HEK293 (cell line): ENCODE measurements at regions not wholly inside any gene's neighbourhood (a gene's known extent, or its start where the extent isn't known, plus 50 kb on each side); places are given as distances from the start of the nearest gene placed in this dataset.
A peak's percentile ranks its signal among the peaks of the same experiment; 100 is the strongest.

ENCODE experiments used
- CTCF ChIA-PET: fragments of 350-600 bp; formaldehyde crosslinking; extraction: SDS; loops from one replicate; lab custom pipeline; 2021; ENCODE audit warnings: antibody characterized with exemption; lab: Yijun Ruan, JAX
- POLR2A ChIA-PET: fragments of 300-600 bp; formaldehyde crosslinking; extraction: SDS; loops from one replicate; lab custom pipeline; 2020; ENCODE audit warnings: antibody characterized with exemption, inconsistent platforms; lab: Yijun Ruan, JAX
- H3K27ac ChIP-seq: fragments of 200-500 bp; sonication (Bioruptor generic); 2 replicates; pipeline ENCODE4 v1.5.1; 2014; ENCODE audit warnings: low read depth, low read length, control low read depth, inconsistent platforms; ENCODE audit errors: extremely low read depth
- H3K36me3 ChIP-seq, 2 experiments: fragments of 200-500 bp in 1 of 2; sonication (Bioruptor generic) in 1 of 2; 1 replicate in 1 of 2; 2 replicates in 1 of 2; pipeline ENCODE4 v1.5.1; 2014 to 2017; ENCODE audit warnings: inconsistent platforms in 2 of 2, low read length in 2 of 2; ENCODE audit not compliant: control insufficient read depth in 2 of 2, insufficient read depth in 1 of 2
- H3K4me1 ChIP-seq: fragments of 200-500 bp; sonication (Bioruptor generic); 2 replicates; pipeline ENCODE4 v1.5.1; 2014; ENCODE audit warnings: mild to moderate bottlenecking, low read length, inconsistent platforms; ENCODE audit not compliant: control insufficient read depth, insufficient read depth
- H3K4me3 ChIP-seq: 2 replicates; pipeline ENCODE4 v1.5.1; 2011; ENCODE audit warnings: low read depth, mild to moderate bottlenecking, control low read depth, low read length, moderate library complexity
- H3K9me3 ChIP-seq: fragments of 200-500 bp; sonication (Bioruptor generic); 2 replicates; pipeline ENCODE4 v1.5.1; 2014; ENCODE audit warnings: low read depth, low read length, inconsistent platforms; ENCODE audit not compliant: control insufficient read depth, insufficient read depth
- BCL11B ChIP-seq: fragments of 450-650 bp; formaldehyde crosslinking; IDR thresholded peaks from 2 replicates; pipeline ENCODE4 v1.5.1; 2016; ENCODE audit warnings: low read depth, missing biosample characterization, missing genetic modification characterization
- IKZF3 ChIP-seq: fragments of 450-650 bp; IDR thresholded peaks from 2 replicates; pipeline ENCODE4 v1.5.0; 2018; ENCODE audit warnings: missing biosample characterization, mild to moderate bottlenecking, missing genetic modification characterization, moderate library complexity
- SP2 ChIP-seq: fragments of 450-650 bp; formaldehyde crosslinking; IDR thresholded peaks from 2 replicates; pipeline ENCODE4 v1.5.1; 2016; ENCODE audit warnings: missing biosample characterization, missing genetic modification characterization
- ZBTB17 ChIP-seq: fragments of 450-650 bp; formaldehyde crosslinking; IDR thresholded peaks from 2 replicates; pipeline ENCODE4 v1.5.1; 2016; ENCODE audit warnings: missing biosample characterization, missing genetic modification characterization
- ZBTB48 ChIP-seq: fragments of 450-650 bp; formaldehyde crosslinking; IDR thresholded peaks from 2 replicates; pipeline ENCODE4 v1.5.1; 2016; ENCODE audit warnings: missing biosample characterization, missing genetic modification characterization
- ZBTB8A ChIP-seq: fragments of 450-650 bp; formaldehyde crosslinking; IDR thresholded peaks from 2 replicates; pipeline ENCODE4 v1.5.1; 2016; ENCODE audit warnings: missing biosample characterization, missing genetic modification characterization
- ZFP3 ChIP-seq: fragments of 450-650 bp; formaldehyde crosslinking; IDR thresholded peaks from 2 replicates; pipeline ENCODE4 v1.5.1; 2016; ENCODE audit warnings: low read depth, missing biosample characterization, missing genetic modification characterization
- ZFP41 ChIP-seq: fragments of 450-650 bp; formaldehyde crosslinking; IDR thresholded peaks from 2 replicates; pipeline ENCODE4 v1.5.1; 2016; ENCODE audit warnings: missing biosample characterization, missing genetic modification characterization, borderline replicate concordance
- ZNF248 ChIP-seq: fragments of 450-650 bp; formaldehyde crosslinking; IDR thresholded peaks from 2 replicates; pipeline ENCODE4 v1.5.1; 2017; ENCODE audit warnings: missing biosample characterization, missing genetic modification characterization
- ZNF302 ChIP-seq: fragments of 450-650 bp; formaldehyde crosslinking; IDR thresholded peaks from 2 replicates; pipeline ENCODE4 v1.5.1; 2016; ENCODE audit warnings: missing biosample characterization, missing genetic modification characterization, low read depth
- ZNF335 ChIP-seq: fragments of 450-650 bp; formaldehyde crosslinking; conservative IDR thresholded peaks from 2 replicates; pipeline ENCODE4 v1.5.1; 2016; ENCODE audit warnings: missing biosample characterization, missing genetic modification characterization
- ZNF366 ChIP-seq: fragments of 450-650 bp; formaldehyde crosslinking; conservative IDR thresholded peaks from 2 replicates; pipeline ENCODE4 v1.5.1; 2016; ENCODE audit warnings: missing biosample characterization, missing genetic modification characterization
- ZNF394 ChIP-seq: fragments of 450-650 bp; formaldehyde crosslinking; IDR thresholded peaks from 2 replicates; pipeline ENCODE4 v1.5.1; 2016; ENCODE audit warnings: missing biosample characterization, missing genetic modification characterization, mild to moderate bottlenecking, moderate library complexity, borderline replicate concordance
- ZNF48 ChIP-seq: fragments of 450-650 bp; formaldehyde crosslinking; IDR thresholded peaks from 2 replicates; pipeline ENCODE4 v1.5.1; 2016; ENCODE audit warnings: missing biosample characterization, missing genetic modification characterization
- ZNF510 ChIP-seq: fragments of 450-650 bp; formaldehyde crosslinking; IDR thresholded peaks from 2 replicates; pipeline ENCODE4 v1.5.1; 2018; ENCODE audit warnings: mild to moderate bottlenecking, missing genetic modification characterization, missing biosample characterization; ENCODE audit not compliant: insufficient replicate concordance
- ZNF549 ChIP-seq: fragments of 450-650 bp; IDR thresholded peaks from 2 replicates; pipeline ENCODE4 v1.5.1; 2018; ENCODE audit warnings: missing biosample characterization, missing genetic modification characterization, mild to moderate bottlenecking, inconsistent platforms, moderate library complexity
- ZNF560 ChIP-seq: fragments of 450-650 bp; formaldehyde crosslinking; IDR thresholded peaks from 2 replicates; pipeline ENCODE4 v1.5.1; 2017; ENCODE audit warnings: missing biosample characterization, missing genetic modification characterization, borderline replicate concordance
- ZNF664 ChIP-seq: fragments of 450-650 bp; formaldehyde crosslinking; IDR thresholded peaks from 2 replicates; pipeline ENCODE4 v1.5.1; 2016; ENCODE audit warnings: missing biosample characterization, missing genetic modification characterization
- ZNF747 ChIP-seq: fragments of 450-650 bp; formaldehyde crosslinking; IDR thresholded peaks from 2 replicates; pipeline ENCODE4 v1.5.1; 2016; ENCODE audit warnings: missing biosample characterization, missing genetic modification characterization
- ZNF785 ChIP-seq: fragments of 450-650 bp; formaldehyde crosslinking; IDR thresholded peaks from 2 replicates; pipeline ENCODE4 v1.5.1; 2016; ENCODE audit warnings: missing biosample characterization, missing genetic modification characterization
- ZSCAN16 ChIP-seq: fragments of 450-650 bp; formaldehyde crosslinking; IDR thresholded peaks from 2 replicates; pipeline ENCODE4 v1.5.1; 2016; ENCODE audit warnings: missing biosample characterization, missing genetic modification characterization
- TF ChIP-seq, protein P1 (sequence below): fragments of 450-650 bp; formaldehyde crosslinking; IDR thresholded peaks from 2 replicates; pipeline ENCODE4 v1.5.1; 2016; ENCODE audit warnings: missing biosample characterization, missing genetic modification characterization, low read depth
- TF ChIP-seq, protein P2 (sequence below): fragments of 450-650 bp; IDR thresholded peaks from 2 replicates; pipeline ENCODE4 v1.5.1; 2018; ENCODE audit warnings: missing biosample characterization, missing genetic modification characterization
- TF ChIP-seq, protein P3 (sequence below): fragments of 450-650 bp; formaldehyde crosslinking; IDR thresholded peaks from 2 replicates; pipeline ENCODE4 v1.5.1; 2016; ENCODE audit warnings: missing biosample characterization, missing genetic modification characterization
- TF ChIP-seq, protein P4 (sequence below): fragments of 450-650 bp; formaldehyde crosslinking; IDR thresholded peaks from 2 replicates; pipeline ENCODE4 v1.5.1; 2016; ENCODE audit warnings: missing biosample characterization, missing genetic modification characterization

DNA sequence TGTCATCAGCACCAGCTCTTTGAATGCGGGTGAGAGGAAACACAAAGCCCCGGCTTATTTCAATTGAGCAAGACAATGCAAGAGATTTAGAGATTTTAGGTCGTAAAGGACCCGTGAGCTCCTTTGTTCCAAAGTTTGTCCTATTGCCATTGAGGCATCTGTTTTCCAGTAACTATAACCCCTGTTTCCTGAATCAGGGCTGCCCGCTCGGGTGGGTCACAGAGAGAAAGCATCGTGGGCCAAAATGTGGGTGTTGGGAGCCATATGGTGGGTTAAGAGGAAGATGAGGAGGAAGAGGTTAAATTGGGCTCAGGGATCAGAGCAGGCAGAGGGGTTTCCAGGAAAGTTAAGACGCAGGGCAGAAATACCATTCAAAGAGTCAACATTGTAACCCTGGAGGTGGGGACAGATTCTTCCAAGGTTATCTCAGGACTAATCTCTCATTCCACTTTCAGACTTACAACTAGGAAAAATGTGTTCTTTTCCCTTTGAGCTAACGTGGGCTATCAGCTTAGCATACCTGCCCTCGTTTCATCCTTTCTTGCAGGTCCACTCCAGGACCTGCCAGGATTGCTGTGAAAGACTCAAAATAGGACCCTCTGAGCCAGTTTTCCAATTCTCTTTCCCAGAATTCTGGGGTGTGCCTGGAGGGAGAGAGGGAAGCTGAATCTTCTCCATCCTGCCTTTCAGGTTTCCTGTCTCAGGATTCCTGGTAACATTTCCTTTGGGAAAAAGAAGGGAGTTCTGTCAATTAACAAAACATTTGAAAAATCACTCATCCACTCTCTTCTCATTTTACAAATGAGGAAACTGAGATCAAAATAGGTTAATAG, 95.5 kb upstream of the TAF11L2 start:
- Histone ChIP-seq H3K4me3 (no peak overlapping the region), H3K27ac (peak overlapping the region; percentile 79)
- POLR2A ChIA-PET, result interaction anchor here (0.7 to 1.6 kb wide), 4 partner anchors 9 to 186 kb away, joined by 3 to 4 read pairs (median 3); no protein-coding TSS in a partner anchor

More for the DNA sequence above, 95.5 kb upstream of the TAF11L2 start:
- CTCF ChIA-PET, result interaction anchor here (0.8 to 1.6 kb wide), 2 partner anchors 8 to 186 kb away, joined by 3 read pairs; no protein-coding TSS in a partner anchor
- Histone ChIP-seq H3K4me1 (peaks cover 37% of the 10 kb centered on the region), H3K36me3 (no peaks in the 10 kb centered on the region), H3K9me3 (no peaks in the 10 kb centered on the region)
- no peak for TF ChIP-seq ZFP3
- no peak for TF ChIP-seq ZSCAN16
- TF ChIP-seq IKZF3 (tag by site-specific recombination), result peak; percentile 67; the same call in 1 of the 2 replicates
- TF ChIP-seq, protein P1, sequence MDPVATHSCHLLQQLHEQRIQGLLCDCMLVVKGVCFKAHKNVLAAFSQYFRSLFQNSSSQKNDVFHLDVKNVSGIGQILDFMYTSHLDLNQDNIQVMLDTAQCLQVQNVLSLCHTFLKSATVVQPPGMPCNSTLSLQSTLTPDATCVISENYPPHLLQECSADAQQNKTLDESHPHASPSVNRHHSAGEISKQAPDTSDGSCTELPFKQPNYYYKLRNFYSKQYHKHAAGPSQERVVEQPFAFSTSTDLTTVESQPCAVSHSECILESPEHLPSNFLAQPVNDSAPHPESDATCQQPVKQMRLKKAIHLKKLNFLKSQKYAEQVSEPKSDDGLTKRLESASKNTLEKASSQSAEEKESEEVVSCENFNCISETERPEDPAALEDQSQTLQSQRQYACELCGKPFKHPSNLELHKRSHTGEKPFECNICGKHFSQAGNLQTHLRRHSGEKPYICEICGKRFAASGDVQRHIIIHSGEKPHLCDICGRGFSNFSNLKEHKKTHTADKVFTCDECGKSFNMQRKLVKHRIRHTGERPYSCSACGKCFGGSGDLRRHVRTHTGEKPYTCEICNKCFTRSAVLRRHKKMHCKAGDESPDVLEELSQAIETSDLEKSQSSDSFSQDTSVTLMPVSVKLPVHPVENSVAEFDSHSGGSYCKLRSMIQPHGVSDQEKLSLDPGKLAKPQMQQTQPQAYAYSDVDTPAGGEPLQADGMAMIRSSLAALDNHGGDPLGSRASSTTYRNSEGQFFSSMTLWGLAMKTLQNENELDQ (tag by site-specific recombination), result no peak
- no peak for TF ChIP-seq ZBTB48 (tag by site-specific recombination)
- TF ChIP-seq, protein P2, sequence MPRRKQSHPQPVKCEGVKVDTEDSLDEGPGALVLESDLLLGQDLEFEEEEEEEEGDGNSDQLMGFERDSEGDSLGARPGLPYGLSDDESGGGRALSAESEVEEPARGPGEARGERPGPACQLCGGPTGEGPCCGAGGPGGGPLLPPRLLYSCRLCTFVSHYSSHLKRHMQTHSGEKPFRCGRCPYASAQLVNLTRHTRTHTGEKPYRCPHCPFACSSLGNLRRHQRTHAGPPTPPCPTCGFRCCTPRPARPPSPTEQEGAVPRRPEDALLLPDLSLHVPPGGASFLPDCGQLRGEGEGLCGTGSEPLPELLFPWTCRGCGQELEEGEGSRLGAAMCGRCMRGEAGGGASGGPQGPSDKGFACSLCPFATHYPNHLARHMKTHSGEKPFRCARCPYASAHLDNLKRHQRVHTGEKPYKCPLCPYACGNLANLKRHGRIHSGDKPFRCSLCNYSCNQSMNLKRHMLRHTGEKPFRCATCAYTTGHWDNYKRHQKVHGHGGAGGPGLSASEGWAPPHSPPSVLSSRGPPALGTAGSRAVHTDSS (tag by site-specific recombination), result peak; percentile 84
- TF ChIP-seq ZNF394 (tag by site-specific recombination), result no peak
- no peak for TF ChIP-seq ZNF510 (tag by site-specific recombination)
- TF ChIP-seq ZNF366 (tag by site-specific recombination), result 0 out of 2 replicates have a peak, but pooled peaks have one; percentile 8
- no peak for TF ChIP-seq ZNF549 (tag by site-specific recombination)
- 0 out of 2 replicates have a peak, but pooled peaks have one; percentile 44 for TF ChIP-seq ZNF335 (tag by site-specific recombination)
- no peak for TF ChIP-seq ZBTB8A
- no peak for TF ChIP-seq ZNF302 (tag by site-specific recombination)
- 0 out of 2 replicates have a peak, but pooled peaks have one; percentile 11 for TF ChIP-seq ZBTB17 (tag by site-specific recombination)
- TF ChIP-seq ZNF747, result no peak
- no peak for TF ChIP-seq ZNF248
- no peak for TF ChIP-seq ZNF560 (tag by site-specific recombination)
- TF ChIP-seq BCL11B, result no peak
- no peak for TF ChIP-seq ZNF48 (tag by site-specific recombination)
- TF ChIP-seq, protein P3, sequence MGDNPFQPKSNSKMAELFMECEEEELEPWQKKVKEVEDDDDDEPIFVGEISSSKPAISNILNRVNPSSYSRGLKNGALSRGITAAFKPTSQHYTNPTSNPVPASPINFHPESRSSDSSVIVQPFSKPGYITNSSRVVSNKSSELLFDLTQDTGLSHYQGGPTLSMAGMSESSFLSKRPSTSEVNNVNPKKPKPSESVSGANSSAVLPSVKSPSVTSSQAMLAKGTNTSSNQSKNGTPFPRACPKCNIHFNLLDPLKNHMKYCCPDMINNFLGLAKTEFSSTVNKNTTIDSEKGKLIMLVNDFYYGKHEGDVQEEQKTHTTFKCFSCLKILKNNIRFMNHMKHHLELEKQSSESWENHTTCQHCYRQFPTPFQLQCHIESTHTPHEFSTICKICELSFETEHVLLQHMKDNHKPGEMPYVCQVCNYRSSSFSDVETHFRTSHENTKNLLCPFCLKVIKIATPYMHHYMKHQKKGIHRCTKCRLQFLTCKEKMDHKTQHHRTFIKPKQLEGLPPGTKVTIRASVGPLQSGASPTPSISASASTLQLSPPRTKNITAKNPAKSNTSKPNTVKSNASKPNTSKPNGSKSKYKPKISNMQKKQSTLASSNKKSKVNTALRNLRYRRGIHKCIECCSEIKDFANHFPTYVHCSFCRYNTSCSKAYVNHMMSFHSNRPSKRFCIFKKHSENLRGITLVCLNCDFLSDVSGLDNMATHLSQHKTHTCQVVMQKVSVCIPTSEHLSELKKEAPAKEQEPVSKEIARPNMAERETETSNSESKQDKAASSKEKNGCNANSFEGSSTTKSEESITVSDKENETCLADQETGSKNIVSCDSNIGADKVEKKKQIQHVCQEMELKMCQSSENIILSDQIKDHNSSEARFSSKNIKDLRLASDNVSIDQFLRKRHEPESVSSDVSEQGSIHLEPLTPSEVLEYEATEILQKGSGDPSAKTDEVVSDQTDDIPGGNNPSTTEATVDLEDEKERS, result no peak
- TF ChIP-seq SP2 (tag by site-specific recombination), result no peak
- no peak for TF ChIP-seq ZFP41
- no peak for TF ChIP-seq ZNF664 (tag by site-specific recombination)
- no peak for TF ChIP-seq ZNF785
- TF ChIP-seq, protein P4, sequence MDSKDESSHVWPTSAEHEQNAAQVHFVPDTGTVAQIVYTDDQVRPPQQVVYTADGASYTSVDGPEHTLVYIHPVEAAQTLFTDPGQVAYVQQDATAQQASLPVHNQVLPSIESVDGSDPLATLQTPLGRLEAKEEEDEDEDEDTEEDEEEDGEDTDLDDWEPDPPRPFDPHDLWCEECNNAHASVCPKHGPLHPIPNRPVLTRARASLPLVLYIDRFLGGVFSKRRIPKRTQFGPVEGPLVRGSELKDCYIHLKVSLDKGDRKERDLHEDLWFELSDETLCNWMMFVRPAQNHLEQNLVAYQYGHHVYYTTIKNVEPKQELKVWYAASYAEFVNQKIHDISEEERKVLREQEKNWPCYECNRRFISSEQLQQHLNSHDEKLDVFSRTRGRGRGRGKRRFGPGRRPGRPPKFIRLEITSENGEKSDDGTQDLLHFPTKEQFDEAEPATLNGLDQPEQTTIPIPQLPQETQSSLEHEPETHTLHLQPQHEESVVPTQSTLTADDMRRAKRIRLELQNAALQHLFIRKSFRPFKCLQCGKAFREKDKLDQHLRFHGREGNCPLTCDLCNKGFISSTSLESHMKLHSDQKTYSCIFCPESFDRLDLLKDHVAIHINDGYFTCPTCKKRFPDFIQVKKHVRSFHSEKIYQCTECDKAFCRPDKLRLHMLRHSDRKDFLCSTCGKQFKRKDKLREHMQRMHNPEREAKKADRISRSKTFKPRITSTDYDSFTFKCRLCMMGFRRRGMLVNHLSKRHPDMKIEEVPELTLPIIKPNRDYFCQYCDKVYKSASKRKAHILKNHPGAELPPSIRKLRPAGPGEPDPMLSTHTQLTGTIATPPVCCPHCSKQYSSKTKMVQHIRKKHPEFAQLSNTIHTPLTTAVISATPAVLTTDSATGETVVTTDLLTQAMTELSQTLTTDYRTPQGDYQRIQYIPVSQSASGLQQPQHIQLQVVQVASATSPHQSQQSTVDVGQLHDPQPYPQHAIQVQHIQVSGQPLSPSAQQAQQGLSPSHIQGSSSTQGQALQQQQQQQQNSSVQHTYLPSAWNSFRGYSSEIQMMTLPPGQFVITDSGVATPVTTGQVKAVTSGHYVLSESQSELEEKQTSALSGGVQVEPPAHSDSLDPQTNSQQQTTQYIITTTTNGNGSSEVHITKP (tag by site-specific recombination), result peak; percentile 94
